Upper lobe of left lung (tissue), 4 donors: ENCODE measurements at regions not wholly inside any gene's neighbourhood (a gene's known extent, or its start where the extent isn't known, plus 50 kb on each side); places are given as distances from the start of the nearest gene placed in this dataset.

Source experiments
- POLR2A ChIP-seq, 4 donors: fragments of 450-650 bp; IDR thresholded peaks; one replicate each; pipeline ENCODE4 v1.5.1; 2016 to 2017; ENCODE audit warnings: antibody characterized with exemption in 4 of 4, mild to moderate bottlenecking in 2 of 4
- TF ChIP-seq, protein P1 (sequence below), 6 experiments: fragments of 450-650 bp in 4 of 6; fragments of 200-600 bp in 2 of 6; sonication (generic) in 2 of 6; IDR thresholded peaks; one replicate each; pipeline ENCODE4 v1.5.1; 2016 to 2019; ENCODE audit warnings: antibody characterized with exemption in 6 of 6

DNA sequence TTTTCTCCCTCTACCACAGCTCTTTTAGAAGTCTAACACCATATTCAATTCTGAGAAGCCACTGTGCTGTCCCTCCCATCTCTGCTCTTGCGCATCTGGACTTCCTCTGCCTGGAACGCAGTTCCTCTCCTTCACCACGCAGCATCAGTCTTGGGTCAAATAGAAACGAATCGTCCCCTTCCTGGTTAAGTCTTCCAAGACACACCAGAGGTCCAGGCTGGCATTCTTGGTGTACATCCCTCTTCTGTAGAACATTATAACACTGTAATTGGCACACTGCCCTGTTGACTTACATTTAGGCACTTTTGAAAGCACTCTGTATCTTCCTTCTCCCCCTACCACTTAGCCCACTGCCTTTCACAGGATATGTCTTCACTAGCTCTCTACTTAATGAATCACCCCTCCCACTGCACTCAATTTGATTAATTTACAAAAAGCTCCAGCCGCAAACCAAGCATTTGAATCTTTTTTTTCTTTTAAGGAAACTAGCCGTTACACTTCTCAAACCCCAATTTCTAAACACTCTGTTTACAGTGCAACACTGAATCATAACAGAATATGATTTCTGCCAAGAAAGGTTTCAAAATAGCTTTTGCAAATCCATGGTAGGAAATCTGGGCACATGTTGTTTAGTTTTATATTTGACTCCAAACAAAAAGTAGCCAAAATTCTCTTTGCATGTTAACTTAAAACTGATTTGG lies 140.8 kb upstream of the CARMIL1 start:
- TF ChIP-seq, protein P1, sequence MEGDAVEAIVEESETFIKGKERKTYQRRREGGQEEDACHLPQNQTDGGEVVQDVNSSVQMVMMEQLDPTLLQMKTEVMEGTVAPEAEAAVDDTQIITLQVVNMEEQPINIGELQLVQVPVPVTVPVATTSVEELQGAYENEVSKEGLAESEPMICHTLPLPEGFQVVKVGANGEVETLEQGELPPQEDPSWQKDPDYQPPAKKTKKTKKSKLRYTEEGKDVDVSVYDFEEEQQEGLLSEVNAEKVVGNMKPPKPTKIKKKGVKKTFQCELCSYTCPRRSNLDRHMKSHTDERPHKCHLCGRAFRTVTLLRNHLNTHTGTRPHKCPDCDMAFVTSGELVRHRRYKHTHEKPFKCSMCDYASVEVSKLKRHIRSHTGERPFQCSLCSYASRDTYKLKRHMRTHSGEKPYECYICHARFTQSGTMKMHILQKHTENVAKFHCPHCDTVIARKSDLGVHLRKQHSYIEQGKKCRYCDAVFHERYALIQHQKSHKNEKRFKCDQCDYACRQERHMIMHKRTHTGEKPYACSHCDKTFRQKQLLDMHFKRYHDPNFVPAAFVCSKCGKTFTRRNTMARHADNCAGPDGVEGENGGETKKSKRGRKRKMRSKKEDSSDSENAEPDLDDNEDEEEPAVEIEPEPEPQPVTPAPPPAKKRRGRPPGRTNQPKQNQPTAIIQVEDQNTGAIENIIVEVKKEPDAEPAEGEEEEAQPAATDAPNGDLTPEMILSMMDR (IDR thresholded peaks at IDR 0.05), result peak in 4 of 6 experiments; percentile 12 to 41 (median 21)
- TF ChIP-seq POLR2A (IDR thresholded peaks at IDR 0.05), result peak in 2 of 4 donors; percentile 52 to 76
